Activated naive CD4-positive, alpha-beta T cell (primary cell): ENCODE measurements at regions not wholly inside any gene's neighbourhood (a gene's known extent, or its start where the extent isn't known, plus 50 kb on each side); places are given as distances from the start of the nearest gene placed in this dataset.

Experiments
- DNase-seq, 4 experiments: peaks; one replicate each; lab custom pipeline; 2025; lab: John Stamatoyannopoulos, UW

DNA sequence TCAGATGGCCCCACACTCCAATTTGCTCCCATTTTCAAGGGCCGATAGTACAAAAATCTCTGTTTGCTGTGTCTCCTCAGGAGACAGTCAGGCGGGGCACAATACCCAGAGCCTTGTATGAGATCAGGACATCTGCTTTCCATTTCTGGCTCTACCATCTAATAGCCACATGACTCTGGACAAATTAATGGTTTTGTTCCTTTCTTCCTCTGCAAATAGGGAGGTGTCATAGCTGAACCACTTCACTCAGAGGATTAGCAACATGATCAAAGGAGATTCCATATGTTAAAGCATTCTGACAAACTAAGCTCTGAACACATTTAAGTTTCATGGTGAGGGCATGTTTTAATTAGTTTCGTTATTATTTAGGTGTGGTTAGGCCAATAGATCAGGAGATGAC, 602.1 kb upstream of the SYT4 start:
- DNase-seq: no peak

DNA sequence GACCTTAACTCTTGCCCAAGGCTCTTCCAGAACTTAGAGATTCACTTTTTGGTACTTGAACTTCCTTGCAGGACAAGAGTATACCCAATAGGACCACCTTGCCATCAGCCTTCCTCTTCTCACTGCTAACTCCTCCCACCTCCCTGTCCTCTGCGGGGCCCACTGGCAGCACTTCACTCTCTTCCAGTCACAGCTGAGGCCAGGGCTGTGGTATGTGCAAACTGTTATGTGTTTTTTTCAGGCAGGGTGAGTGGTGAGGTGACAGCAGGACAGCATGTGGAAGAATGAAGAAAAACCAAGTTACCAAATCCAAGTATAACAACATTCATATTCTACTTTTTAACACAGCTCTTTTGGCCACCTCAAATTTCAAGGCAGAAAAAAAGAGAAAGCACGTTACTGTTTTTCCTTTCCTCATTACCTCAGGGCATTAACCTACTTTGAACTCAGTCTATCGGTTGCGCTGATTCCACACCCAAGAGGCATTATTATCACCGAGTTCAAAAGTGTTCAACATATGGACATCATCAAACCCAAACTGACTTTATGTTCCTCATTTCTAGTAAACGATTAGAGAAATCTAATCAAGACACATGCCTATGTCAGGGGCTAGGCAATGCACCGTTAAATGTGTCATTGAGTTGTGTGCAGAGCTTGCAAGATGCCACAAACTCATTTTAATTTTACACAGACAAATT, 605.2 kb upstream of the SYT4 start:
- DNase-seq: no peak

DNA sequence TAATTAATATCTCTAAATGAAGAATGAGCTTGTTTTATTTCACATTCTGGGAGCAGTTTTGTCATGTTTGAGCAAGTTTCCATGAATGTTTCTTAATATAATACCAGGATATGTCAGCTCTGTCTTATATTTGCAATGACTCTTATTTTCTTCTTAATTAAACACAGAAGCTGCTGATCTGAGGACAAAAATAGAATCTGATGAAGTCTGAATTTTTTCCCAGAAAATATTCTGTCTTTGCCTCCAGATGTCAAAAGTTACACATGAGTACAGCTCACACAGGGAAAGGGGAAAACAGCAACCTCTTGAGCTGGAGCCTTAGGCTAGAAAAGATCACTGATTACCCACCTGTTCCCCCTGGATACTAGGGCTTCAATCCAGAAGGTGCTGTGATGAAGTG, 606.6 kb upstream of the SYT4 start:
- DNase-seq: no peak

DNA sequence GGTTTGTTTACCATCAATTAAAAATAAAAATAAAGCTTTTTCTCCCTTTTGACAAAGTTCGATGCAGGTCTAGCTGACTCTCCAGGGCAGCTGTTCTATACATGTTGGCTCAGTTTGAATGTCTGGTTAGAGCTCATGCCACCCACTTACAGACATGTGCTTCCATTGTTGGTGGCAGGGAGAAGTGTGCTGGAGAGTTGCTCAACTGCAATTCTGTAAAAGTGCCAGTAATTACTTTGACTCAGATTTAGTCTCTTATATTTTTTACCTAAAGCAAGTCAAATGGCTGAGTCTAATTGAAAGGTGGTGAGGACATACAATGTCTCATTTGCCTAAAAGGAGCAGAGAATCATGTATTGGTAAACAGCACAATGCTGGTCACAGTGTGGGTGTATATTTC, 609.1 kb upstream of the SYT4 start:
- no peak for DNase-seq

DNA sequence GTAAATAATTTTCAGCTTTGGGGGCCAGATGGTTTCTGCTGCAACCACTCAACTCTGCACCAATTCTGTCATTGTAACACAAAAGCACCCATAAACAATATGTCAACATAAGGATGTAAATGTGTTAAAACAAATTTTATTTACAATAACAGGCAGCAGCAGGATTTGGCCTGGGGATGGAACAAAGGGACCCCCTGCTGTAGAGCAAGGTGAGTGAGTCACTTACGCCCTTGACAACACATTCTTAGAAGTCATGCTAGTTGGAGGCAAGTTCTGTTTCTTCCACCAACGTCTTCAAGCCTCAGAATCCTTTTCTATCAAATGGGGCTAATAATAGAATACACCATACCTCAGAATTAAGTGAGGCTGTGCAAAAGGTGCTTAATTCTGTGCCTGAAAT, 610.2 kb upstream of the SYT4 start:
- no peak for DNase-seq

DNA sequence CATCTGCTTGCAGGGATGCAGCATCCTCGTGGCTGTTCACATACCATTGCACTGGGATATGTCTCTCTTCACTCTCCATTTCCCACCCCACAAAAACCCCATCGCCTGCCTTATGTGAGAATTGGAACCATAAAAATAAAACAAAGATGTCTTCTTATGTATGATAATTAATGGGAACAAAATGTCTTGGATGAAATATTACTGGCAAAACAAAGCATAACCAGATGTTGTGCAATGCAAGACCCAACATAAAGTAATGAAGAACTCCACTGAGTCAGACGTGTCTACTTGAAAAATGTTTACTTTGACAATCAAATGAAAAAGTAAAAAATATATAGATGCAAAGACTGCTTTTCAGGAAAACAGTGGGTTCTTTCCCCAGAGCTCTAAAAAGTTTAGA, 611.3 kb upstream of the SYT4 start:
- no peak for DNase-seq

DNA sequence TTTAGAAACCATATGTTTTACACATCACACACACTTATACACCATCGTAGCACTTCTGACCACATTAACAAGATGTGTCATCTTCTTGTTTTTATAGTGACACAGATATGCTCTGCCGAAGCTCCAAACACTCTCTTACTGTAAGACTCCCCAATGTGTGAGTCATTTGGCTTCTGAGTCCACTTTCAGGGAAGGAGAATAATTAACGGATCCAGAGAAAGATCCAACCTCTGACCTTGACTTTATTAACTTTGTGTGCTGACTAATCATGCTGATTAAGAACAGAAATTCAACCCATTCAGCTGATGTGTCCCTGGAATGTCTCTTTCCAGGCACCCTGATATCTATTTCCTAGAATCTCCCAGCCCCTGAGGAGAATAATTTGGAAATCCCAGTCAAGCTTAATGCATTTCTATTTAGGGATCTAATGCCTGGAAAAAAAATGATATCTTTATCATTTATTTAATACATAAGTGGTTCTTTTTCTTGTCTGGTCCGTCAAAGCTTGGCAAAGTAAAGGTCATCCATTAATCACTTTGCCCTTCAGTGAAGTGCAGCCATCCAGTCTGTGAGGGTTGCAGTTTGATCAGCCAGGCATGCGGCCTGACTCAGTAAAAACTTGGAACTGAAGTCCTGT, 615.8 kb upstream of the SYT4 start:
- DNase-seq: no peak

DNA sequence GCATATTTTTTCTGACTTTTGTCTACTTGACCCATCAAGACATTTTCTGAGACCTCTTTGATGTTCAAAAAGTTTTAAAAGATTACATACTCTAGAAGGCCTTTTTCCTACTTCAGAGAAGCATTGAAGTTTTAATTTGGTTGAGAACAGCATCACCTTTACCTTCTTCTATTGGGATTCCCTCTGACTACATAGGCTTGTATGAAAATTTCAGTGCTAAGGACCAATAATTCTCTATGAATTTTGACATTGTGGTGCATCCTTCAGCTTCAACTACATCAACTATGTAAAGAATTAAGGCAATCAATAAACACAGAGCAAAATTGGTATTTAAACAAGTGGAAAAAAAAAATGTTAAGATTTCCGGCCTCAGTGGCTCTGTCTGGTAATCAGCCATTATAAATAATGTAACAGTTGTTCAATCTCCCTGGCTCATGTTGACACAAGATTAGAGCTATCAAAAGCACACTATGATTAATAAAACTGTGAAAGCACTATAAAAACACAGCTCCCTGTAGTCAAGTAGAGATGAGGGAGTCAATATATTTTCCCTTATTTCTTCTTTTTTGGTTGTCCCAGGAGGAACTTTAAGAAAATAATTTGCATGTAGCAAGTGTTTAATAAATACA, 627.0 kb upstream of the SYT4 start:
- DNase-seq: no peak

DNA sequence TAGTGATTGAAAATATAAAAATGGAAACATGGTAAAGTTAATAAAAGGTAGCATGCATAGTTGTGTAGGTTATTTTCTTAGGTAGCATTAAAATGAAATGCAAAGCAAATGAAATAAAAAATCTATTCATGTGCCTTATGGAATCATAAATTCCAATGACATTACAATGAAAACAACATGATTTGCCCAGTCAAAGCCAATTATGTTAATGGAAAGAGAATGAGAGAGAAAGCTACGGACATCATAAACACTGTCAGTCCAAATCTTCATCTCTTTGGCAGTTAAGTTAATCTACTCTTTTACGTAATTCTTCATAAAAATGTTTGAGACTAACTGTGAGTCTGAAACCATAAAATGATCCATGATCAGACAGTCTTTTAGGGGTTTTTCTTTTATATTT, 636.7 kb upstream of the SYT4 start:
- no peak for DNase-seq

DNA sequence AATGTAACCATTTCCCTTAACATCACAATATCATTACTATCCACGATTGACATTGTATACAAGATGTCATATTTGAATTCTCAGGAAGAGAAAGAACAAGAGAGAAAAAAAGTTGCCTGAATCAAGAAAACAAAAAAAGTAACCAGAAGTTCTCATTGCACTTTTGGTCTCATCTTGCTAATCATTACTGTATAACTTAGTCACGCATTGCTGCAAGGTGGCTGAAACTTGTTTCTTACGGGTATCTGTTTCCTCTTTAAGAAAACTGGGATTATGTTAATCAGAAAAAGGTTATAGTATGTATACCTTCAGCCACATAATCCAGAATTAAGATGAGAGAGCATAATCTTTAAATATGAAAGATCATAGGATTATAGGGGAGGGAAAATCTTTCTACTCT, 639.7 kb upstream of the SYT4 start:
- DNase-seq: no peak

DNA sequence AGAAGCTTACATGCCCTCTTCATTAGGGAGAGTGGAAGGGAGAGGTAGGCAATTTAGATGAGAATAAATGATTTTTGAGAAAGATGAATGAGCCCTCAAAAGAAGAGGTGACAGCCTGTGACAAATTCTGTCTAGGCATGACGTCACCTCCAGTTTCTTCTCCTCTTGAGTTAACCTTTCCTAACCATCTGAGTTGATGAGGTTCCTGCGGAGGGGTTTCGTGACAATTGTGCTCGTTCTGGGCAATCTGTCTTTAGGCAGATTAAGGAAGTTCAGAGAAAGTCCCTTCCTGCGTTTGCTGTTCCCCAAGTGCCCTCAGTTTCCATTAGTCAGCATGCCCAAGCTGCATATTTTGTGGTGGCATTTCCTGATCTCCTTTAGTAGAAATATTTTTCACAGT, 640.2 kb upstream of the SYT4 start:
- DNase-seq: no peak

DNA sequence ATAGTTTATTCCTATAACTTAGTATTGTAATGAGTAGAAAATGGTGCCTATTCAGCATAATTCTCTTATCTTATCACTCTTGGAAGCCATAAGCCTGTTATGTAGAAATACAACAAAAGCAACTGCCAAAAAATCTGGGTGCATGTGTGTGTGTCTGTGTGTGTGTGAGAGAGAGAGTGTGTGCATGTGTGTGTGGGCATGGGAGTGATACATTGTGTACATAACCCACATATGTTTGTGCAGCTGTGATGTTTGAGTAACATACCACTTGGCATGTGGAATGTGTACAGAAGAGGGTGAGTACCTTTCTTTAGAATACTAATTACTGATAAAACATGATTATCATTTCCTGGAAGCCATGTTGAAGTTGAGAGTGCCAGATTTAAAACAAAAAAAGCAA, 642.3 kb upstream of the SYT4 start:
- no peak for DNase-seq

DNA sequence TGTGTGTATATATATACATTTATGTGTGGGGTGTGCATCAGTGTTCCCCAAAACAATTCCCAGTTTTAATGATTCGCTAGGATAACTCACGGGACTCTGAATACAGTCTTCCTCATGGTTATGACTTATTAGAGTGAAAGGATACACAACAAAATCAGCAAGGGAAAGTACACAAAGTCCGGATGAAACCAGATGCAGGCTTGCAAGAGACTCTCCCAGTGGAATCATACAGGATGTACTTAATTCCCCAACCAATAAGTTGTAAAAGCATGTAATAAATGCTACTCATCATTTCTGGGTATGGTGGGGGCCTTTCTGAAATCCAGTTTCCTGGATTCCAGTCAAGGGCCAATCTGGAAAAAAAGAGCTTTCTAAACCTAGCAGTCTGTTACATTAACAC, 654.1 kb upstream of the SYT4 start:
- no peak for DNase-seq

DNA sequence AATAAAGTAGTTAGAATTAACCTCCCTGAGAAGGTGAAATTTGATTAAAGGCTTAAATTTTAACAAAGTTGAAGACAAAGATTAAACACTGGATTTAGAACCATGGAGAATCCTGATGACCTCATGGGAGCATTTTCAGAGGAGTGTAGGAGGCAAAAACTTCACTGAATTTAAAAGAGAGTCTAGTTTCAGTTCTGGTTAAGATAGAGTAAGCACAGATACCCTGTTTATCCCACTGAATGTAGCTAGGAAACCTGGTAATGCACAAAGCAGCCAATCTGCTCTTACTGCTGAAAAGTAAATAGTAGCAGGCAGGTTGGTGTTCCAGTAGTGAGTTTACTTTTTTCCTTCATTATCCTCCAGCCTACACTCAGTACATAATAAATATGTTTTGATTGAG, 654.9 kb upstream of the SYT4 start:
- DNase-seq: no peak

DNA sequence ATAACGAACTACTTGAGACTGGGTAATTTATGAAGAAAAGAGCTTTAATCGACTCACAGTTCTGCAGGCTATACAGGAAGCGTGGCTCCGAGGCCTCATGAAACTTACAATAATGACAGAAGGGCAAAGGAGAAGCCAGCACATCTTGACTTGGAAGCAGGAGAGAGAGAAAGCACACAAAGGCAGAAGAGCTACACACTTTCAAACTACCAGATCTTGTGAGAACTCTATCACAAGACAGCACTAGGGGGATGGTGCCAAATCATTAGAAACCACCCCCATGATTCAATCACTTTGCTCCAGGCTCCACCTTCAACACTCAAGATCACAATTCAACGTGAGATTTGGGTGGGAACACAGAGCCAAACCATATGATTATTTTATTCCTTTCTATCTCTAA, 655.9 kb upstream of the SYT4 start:
- no peak for DNase-seq

DNA sequence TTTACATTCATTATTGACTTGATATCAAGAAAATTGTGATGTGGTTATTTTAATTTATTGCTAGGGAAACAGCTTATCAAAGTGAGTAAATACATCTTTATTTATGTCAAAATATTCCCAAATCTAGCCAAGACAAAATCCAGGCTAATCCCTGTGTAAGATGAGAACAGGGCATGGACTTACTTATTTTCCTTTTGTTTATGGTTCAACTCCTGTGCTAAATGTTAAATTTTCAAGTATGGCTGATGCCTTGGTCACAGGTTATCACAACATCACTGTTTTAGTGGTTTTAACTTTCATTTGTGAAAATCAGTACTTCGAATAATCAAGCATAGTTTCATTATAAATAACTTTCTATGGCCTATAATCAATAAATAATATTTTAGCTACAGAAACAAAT, 657.0 kb upstream of the SYT4 start:
- no peak for DNase-seq

DNA sequence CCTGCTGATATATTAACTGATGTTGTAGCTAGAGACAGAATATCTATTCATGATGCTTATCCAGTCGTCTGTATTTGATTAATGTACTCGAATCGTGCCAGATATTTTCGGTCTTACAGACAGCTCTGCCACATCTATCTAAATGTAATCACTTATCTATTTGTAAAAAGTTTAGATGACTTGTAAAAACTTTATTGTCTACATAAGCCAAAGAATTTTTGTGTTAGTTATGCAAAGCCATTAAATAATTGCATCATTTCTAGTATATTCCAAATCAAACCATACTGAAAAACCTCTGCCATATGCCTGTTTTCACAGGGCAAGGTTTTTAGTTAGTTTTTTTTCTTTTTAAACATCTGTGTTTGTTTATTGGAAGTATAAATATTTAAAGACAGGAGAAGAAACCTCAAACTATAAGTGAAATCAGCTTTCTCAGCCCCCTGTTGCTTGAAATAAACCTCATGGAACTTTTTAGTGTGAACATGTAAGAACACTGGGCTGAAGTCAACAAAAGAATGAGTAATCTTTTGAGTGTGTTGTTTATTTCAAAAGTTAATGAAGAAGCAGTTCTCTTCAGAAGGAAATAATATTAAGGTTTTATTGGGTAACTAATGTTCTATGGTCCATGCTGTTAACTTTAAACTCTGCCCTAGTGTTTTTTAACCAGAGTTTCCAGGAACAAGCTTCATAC, 657.6 kb upstream of the SYT4 start:
- no peak for DNase-seq

DNA sequence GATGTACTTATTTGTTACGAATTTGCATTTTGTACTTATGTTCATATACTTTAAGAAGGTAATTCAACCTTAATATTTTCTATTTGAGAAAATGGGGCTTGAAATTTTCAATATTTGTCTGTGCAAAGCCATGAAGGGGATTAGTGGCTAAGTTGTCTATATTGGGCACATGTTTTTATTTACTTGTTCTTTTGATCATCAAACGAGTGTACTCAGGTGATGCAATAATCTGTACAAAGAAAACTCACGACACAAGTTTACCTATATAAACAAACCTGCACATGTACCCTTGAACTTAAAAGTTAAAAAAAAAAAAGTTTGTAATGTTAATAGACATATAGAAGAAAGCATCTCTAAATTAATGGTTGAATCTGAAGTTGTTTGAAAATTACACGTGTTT, 658.9 kb upstream of the SYT4 start:
- DNase-seq: no peak

DNA sequence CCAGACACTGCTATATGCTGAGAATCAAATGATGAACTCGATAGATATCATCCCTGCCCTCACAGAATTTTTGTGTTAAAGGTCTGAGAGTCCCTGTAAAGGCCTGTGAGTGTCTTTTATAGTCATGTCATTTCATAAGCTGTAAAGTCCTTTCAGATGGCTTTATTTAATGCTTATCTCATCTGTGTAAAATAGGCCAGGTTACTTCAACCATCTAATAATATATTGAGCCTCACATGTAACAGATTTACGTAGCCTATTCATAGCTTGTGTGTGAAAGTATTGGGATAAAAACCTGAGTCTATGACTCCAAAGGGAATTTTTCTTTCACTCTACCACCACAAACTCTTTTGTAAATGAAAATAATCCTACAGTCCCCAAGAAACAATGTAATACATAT, 672.0 kb upstream of the SYT4 start:
- no peak for DNase-seq

DNA sequence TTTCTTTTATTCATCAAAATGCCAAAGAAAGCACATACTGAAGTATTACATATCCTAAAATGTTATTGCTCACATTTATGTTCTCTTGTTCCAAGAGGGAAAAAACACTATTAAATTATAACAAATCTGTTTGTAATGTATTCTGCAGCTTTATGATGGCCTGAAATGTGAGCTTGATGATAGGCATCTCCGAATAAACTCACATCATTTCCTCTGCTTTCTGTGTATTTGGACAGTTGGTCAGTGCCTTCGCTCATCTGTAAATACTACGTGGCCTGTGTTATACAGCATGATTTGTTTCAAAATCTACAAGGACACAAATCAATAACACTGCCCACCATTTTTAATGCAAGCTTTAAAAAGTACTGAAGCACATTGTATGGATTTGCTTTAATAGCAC, 672.8 kb upstream of the SYT4 start:
- DNase-seq: no peak

DNA sequence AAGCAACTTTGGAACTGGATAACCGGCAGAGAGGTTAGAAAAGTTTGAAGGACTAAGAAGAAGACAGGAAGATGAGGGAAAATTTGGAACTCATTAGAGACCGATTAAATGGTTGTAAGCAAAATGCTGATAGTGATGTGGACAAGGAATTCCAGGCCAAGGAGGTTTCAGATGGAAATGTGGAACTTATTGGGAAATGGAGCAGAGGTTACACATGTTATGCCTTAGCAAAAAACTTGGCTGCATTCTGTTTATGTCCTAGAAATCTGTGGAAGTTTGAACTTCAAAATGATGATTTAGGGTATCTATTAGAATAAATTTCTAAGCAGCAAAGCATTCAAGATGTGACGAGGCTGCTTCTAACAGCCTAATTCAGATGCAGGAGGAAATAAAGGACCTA, 675.1 kb upstream of the SYT4 start:
- DNase-seq: no peak

DNA sequence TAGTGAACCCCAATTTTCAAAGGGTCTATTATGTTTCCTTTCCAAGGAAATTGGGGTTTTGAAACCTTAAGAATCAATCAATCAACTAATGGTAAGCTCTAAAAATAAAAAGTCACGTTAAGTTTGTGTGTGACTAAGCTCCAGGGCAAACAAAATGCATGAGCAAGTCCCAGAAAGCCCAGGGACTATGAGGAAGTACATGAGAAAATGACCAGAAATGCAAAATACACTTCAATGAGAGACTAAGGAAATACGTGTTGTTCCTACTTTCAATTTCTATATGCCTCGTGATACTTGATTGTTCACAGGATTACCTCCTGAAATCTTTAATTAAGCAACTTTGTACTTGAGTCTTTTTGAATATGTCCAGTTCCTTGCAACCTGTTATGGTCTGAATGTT, 684.4 kb upstream of the SYT4 start:
- DNase-seq: no peak

DNA sequence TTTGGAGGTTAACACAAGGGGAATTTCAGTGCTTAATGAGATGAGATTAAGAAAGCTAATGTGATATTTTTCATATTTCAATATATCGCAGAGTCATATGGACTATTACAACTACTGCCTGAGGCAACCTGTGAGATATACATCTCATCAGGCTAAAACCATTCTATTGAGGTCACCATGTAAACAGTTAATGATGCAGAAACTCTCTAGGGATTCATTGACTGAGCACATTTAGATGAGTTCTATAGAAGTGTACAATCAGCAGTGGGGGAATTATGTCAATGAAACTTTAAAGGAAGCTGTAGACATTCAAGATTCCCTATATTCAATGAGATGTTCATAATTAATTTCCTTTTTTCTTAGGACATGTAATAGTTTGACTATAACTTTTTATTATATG, 687.4 kb upstream of the SYT4 start:
- no peak for DNase-seq
